ENCODE measurements at regions not wholly inside any gene's neighbourhood (a gene's known extent, or its start where the extent isn't known, plus 50 kb on each side); places are given as distances from the start of the nearest gene placed in this dataset.
A peak's percentile ranks its signal among the peaks of the same experiment; 100 is the strongest.

DNA sequence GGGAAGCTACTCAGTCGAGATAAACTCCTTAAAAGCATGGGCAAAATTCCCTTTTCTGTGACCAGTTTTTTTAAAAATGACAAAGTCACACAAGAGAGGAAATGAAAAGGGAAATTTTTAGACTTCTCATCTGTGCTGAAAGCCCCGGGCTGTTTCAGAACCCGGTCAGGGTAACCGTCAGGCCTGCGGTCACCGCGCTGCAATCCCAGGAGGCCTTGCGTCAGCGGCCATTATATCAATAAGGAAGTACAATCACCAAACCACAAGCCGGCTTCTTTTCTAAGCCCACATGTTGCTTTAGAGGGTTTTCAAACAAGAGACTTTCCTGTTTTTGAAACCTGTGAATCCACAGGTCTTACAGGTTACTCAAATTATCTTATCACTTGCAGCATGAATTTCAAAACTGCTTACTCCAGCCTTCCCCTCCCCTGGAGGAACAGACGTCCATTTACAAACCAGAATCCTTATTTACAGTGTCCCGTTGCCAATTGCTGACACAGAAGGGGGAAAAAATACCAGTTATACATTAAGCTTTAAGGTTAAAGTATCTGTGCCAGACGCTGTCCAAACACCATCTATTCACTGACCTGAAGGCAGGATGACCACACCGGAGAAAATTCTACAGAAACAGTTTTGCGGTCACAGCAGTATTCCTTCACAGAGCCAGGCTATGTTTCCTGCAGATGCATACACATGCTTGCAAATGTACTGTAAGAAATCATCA is 165.3 kb downstream of the TOMM20 start (continued):
- TF ChIP-seq ZGPAT (CRISPR knock-in tag; IDR thresholded peaks at IDR 0.05) = peak; percentile 79
- no peak for TF ChIP-seq ZNF841 (CRISPR knock-in tag; IDR thresholded peaks at IDR 0.05; ENCODE audit: borderline replicate concordance)
- TF ChIP-seq GABPB1 (CRISPR knock-in tag; IDR thresholded peaks at IDR 0.05) = peak; percentile 58
- TF ChIP-seq MEIS2 (CRISPR knock-in tag; IDR thresholded peaks at IDR 0.05) = peak; percentile 82
- no peak for TF ChIP-seq SRF (IDR thresholded peaks at IDR 0.05; ENCODE audit: low read depth, low read length)
- TF ChIP-seq ELF4 (CRISPR knock-in tag; IDR thresholded peaks at IDR 0.05; ENCODE audit: borderline replicate concordance) = peak; percentile 92; the same call in 1 of the 2 replicates
- TF ChIP-seq MTA1 (CRISPR knock-in tag; IDR thresholded peaks at IDR 0.05; ENCODE audit: borderline replicate concordance) = no peak
- TF ChIP-seq, protein P1, sequence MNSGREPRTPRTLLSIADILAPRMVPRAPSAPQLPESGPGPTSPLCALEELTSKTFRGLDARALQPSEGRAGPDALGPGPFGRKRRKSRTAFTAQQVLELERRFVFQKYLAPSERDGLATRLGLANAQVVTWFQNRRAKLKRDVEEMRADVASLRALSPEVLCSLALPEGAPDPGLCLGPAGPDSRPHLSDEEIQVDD (CRISPR knock-in tag; IDR thresholded peaks at IDR 0.05; ENCODE audit: borderline replicate concordance) = no peak
- peak; percentile 93 for TF ChIP-seq TBX2 (CRISPR knock-in tag; IDR thresholded peaks at IDR 0.05; ENCODE audit: borderline replicate concordance)
- no peak for TF ChIP-seq ZNF160 (CRISPR knock-in tag; IDR thresholded peaks at IDR 0.05)
- no peak for TF ChIP-seq ZNF121 (CRISPR knock-in tag; IDR thresholded peaks at IDR 0.05)
- no peak for TF ChIP-seq DNMT1 (CRISPR knock-in tag; IDR thresholded peaks at IDR 0.05)
- TF ChIP-seq ZNF570 (CRISPR knock-in tag; IDR thresholded peaks at IDR 0.05; ENCODE audit: borderline replicate concordance) = peak; percentile 29; the same call in 1 of the 2 replicates
- no peak; the same call in 1 of the 2 replicates for TF ChIP-seq KMT2B (CRISPR knock-in tag; IDR thresholded peaks at IDR 0.05)
- peak; percentile 55; the same call in 1 of the 2 replicates for TF ChIP-seq CREB3 (CRISPR knock-in tag; IDR thresholded peaks at IDR 0.05)
- peak; percentile 89 for TF ChIP-seq JUN (CRISPR knock-in tag; IDR thresholded peaks at IDR 0.05)
- 0 out of 2 replicates have a peak, but pooled peaks have one; percentile 34 for TF ChIP-seq ZNF256 (CRISPR knock-in tag; conservative IDR thresholded peaks at IDR 0.05)
- TF ChIP-seq PAF1 (CRISPR knock-in tag; IDR thresholded peaks at IDR 0.05) = 0 out of 2 replicates have a peak, but pooled peaks have one; percentile 40
- no peak for TF ChIP-seq SP1 (IDR thresholded peaks at IDR 0.05)
- no peak for TF ChIP-seq SP1 (CRISPR knock-in tag; IDR thresholded peaks at IDR 0.05)
- TF ChIP-seq RFX5 (IDR thresholded peaks at IDR 0.05; ENCODE audit: low read depth, low read length) = peak; percentile 9; the same call in 1 of the 2 replicates
- peak; percentile 46; the same call in 1 of the 2 replicates for TF ChIP-seq PHF20 (CRISPR knock-in tag; IDR thresholded peaks at IDR 0.05)
- TF ChIP-seq ATM (IDR thresholded peaks at IDR 0.05; ENCODE audit: borderline replicate concordance) = no peak
- 0 out of 2 replicates have a peak, but pooled peaks have one; percentile 26 for TF ChIP-seq SNAPC2 (CRISPR knock-in tag; IDR thresholded peaks at IDR 0.05)
- no peak; the same call in 1 of the 2 replicates for TF ChIP-seq TGIF2 (CRISPR knock-in tag; IDR thresholded peaks at IDR 0.05)
